ENCODE measurements at regions not wholly inside any gene's neighbourhood (a gene's known extent, or its start where the extent isn't known, plus 50 kb on each side); places are given as distances from the start of the nearest gene placed in this dataset.
"Not testable (repeated sequence)": the region's sequence is repeated elsewhere in the genome, so short reads cannot be mapped to it uniquely, and the experiment has no call there.

DNA sequence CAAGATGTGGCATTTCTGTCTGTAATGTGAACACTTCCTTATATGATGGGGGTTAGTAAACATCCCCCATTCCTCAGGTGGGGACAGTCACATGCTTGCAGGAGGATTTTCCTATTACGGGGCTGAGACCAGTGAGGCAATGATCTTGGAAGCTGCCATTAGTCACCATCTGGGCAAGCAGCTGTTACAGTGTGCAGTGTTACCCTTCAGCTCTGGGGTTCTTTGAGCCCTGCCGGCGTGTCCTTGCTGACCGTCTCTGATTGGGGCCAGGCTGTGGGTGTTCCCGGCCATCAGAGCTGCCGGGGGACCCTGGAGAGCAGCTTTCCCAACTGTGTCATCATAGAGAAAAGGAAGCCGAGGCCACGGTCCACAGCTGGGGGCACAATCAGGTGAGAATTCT is 126.8 kb upstream of the FAM20C start:
- in situ Hi-C loops (cut with MboI; ENCODE audit: low pct_unique_long_range_greater_than_20kb in 2 of 9, low sequenced_read_pairs in 9 of 9, unreplicated experiment in 9 of 9): no loop called here
- H3K27ac ChIP-seq: no peak overlapping the region
- peaks cover 17 to 27% of the 10 kb centered on the region in 2 donors for H3K4me1 ChIP-seq (replicated peaks in 1 of 2)
- no peak overlapping the region for H3K4me3 ChIP-seq
- 75 to 100% (median 93%) methylated on average over 1 to 3 of the region's 8 CpGs; no CpG with 5 or more reads in 7 of the 10 experiments for WGBS, 10 experiments
- peak in 4 of 8 experiments; percentile 2 to 21 (median 18) for ATAC-seq (replicated peaks in 6 of 8)

DNA sequence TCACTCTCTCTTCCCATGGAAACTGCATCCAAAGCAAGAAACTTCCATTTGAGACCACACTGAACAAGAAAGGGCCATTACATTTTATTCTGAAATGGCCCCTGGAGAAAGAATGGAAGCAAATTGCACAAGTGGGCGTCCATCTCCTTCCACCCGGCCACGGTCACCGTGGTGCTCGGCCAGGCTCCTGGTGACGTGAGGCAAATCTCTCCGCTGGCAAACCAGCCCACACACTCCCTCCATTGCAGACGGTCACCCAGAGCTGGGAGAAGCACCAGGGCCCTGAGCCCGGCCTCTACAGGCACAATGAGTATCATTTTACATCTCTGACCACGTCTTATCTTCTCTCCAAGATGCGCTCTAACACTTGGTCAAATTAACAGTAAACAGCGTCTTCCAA is 126.1 kb upstream of the FAM20C start:
- peaks cover 17 to 28% of the 10 kb centered on the region in 2 donors for H3K4me1 ChIP-seq (replicated peaks in 1 of 2)
- 60 to 97% (median 91%) methylated on average over 2 to 6 of the region's 12 CpGs; no CpG with 5 or more reads in 7 of the 10 experiments for WGBS, 10 experiments
- H3K27ac ChIP-seq: no peak overlapping the region
- ATAC-seq (replicated peaks in 6 of 8): no peak
- in situ Hi-C loops (cut with MboI; ENCODE audit: low pct_unique_long_range_greater_than_20kb in 2 of 9, low sequenced_read_pairs in 9 of 9, unreplicated experiment in 9 of 9): no loop called here
- no peak overlapping the region for H3K4me3 ChIP-seq

DNA sequence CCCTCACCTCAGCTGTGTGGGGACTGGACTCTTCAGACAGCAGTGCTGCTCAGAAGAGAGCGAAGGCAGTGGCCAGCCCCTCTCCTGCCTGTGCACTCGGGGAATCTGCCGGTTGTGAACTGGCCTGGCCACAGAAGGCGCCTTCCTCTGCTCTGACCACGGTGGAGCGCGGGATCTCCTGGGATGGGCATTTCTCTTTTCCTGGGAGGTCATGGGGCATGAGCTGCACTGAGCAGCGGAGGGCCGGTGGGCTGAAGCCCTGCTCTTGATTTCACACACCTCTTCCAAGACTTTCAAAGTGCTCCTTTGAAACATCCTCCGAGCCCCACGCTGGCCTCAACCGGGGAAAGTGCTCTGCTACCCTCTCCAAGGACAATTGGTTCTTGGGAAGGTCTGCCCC is 125.6 kb upstream of the FAM20C start:
- 82 to 100% (median 98%) methylated on average over 1 to 8 of the region's 12 CpGs; no CpG with 5 or more reads in 6 of the 10 experiments for WGBS, 10 experiments
- in situ Hi-C loops (cut with MboI; ENCODE audit: low pct_unique_long_range_greater_than_20kb in 2 of 9, low sequenced_read_pairs in 9 of 9, unreplicated experiment in 9 of 9): no loop called here
- peaks cover 17 to 29% of the 10 kb centered on the region in 2 donors for H3K4me1 ChIP-seq (replicated peaks in 1 of 2)
- no peak overlapping the region for H3K4me3 ChIP-seq
- no peak overlapping the region for H3K27ac ChIP-seq
- ATAC-seq (replicated peaks in 6 of 8): no peak

- in situ Hi-C loops (cut with MboI; ENCODE audit: low pct_unique_long_range_greater_than_20kb in 2 of 9, low sequenced_read_pairs in 9 of 9, unreplicated experiment in 9 of 9): no loop called here
- Histone ChIP-seq H3K4me1 (replicated peaks in 1 of 2) (peaks cover 17 to 34% of the 10 kb centered on the region in 2 donors), H3K4me3 (no peak overlapping the region), H3K27ac (no peak overlapping the region)
- WGBS, 10 experiments: 82 to 100% (median 96%) methylated on average over 1 to 7 of the region's 11 CpGs; no CpG with 5 or more reads in 6 of the 10 experiments
- no peak for ATAC-seq (replicated peaks in 6 of 8)
Measured at GRCh38 chr7:67661-68395, 124.5 kb upstream of the FAM20C start.

DNA sequence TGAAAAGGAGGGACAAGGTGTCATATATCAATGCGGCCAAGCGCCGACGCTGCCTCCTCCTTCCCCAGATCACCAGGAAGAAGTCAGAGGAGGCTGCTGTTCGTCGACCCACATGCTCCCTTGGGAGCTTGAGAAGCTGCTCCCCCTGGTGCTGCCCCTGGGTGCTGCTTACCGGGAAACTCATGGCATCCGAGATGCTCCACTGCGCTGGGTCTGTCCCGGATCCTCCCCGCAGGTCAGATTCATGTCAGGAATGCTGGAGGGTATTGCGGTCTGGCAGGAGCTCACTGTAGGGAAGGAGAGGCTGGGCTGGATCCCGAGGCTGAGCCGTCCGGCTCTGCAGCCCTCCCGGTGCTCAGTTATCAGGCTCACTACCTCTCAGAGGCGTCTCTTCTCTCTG is 123.7 kb upstream of the FAM20C start:
- peak in 3 of 8 experiments; percentile 5 to 61 (median 53) for ATAC-seq (replicated peaks in 6 of 8)
- Histone ChIP-seq H3K4me3 (no peak overlapping the region), H3K27ac (no peak overlapping the region), H3K4me1 (replicated peaks in 1 of 2) (peaks cover 17 to 31% of the 10 kb centered on the region in 2 donors)
- in situ Hi-C loops (cut with MboI; ENCODE audit: low pct_unique_long_range_greater_than_20kb in 2 of 9, low sequenced_read_pairs in 9 of 9, unreplicated experiment in 9 of 9): no loop called here
- WGBS, 10 experiments: 85 to 100% (median 96%) methylated on average over 3 to 7 of the region's 17 CpGs; no CpG with 5 or more reads in 6 of the 10 experiments

- in situ Hi-C loops (cut with MboI; ENCODE audit: low pct_unique_long_range_greater_than_20kb in 2 of 9, low sequenced_read_pairs in 9 of 9, unreplicated experiment in 9 of 9): not testable (repeated sequence)
- ATAC-seq (replicated peaks in 6 of 8): peak in 3 of 8 experiments; percentile 60 to 75 (median 61)
Measured at GRCh38 chr7:69052-69451, 123.3 kb upstream of the FAM20C start.

GRCh38 chr7:69499-70123 is 122.8 kb upstream of the FAM20C start:
- ATAC-seq (replicated peaks in 6 of 8): peak in 3 of 8 experiments; percentile 44 to 61 (median 59)
- H3K4me1 ChIP-seq (replicated peaks in 1 of 2): peaks cover 9 to 22% of the 10 kb centered on the region in 2 donors
- WGBS, 10 experiments: no CpG with 5 or more reads among the region's 11 CpGs
- H3K4me3 ChIP-seq; H3K27ac ChIP-seq; in situ Hi-C loops (cut with MboI; ENCODE audit: low pct_unique_long_range_greater_than_20kb in 2 of 9, low sequenced_read_pairs in 9 of 9, unreplicated experiment in 9 of 9): not testable (repeated sequence)

More at GRCh38 chr7:69052-69451, 123.3 kb upstream of the FAM20C start:
- WGBS, 10 experiments: no CpG with 5 or more reads among the region's 4 CpGs
- not testable (repeated sequence) for H3K27ac ChIP-seq, H3K4me3 ChIP-seq
- peaks cover 15 to 27% of the 10 kb centered on the region in 2 donors for H3K4me1 ChIP-seq (replicated peaks in 1 of 2)

GRCh38 chr7:70207-70606 is 122.2 kb upstream of the FAM20C start:
- H3K4me1 ChIP-seq (replicated peaks in 1 of 2): peaks cover 3 to 16% of the 10 kb centered on the region in 2 donors
- in situ Hi-C loops (cut with MboI; ENCODE audit: low pct_unique_long_range_greater_than_20kb in 2 of 9, low sequenced_read_pairs in 9 of 9, unreplicated experiment in 9 of 9); H3K4me3 ChIP-seq; H3K27ac ChIP-seq: not testable (repeated sequence)
- no CpG with 5 or more reads among the region's 4 CpGs for WGBS, 10 experiments
- ATAC-seq (replicated peaks in 6 of 8): peak in 3 of 8 experiments; percentile 16 to 32 (median 28)

GRCh38 chr7:70989-71388 is 121.4 kb upstream of the FAM20C start:
- ATAC-seq (replicated peaks in 6 of 8): peak in 7 of 8 experiments; percentile 3 to 85 (median 71)
- in situ Hi-C loops (cut with MboI; ENCODE audit: low pct_unique_long_range_greater_than_20kb in 2 of 9, low sequenced_read_pairs in 9 of 9, unreplicated experiment in 9 of 9); H3K4me3 ChIP-seq; H3K4me1 ChIP-seq (replicated peaks in 1 of 2); H3K27ac ChIP-seq: not testable (repeated sequence)
- no CpG with 5 or more reads among the region's 7 CpGs for WGBS, 10 experiments

- H3K4me3 ChIP-seq; in situ Hi-C loops (cut with MboI; ENCODE audit: low pct_unique_long_range_greater_than_20kb in 2 of 9, low sequenced_read_pairs in 9 of 9, unreplicated experiment in 9 of 9); H3K4me1 ChIP-seq (replicated peaks in 1 of 2); H3K27ac ChIP-seq: not testable (repeated sequence)
- WGBS, 10 experiments: no CpG with 5 or more reads among the region's 17 CpGs
- peak in 1 of 8 experiments; percentile 34 for ATAC-seq (replicated peaks in 6 of 8)
Measured at GRCh38 chr7:72266-73057, 119.9 kb upstream of the FAM20C start.

DNA sequence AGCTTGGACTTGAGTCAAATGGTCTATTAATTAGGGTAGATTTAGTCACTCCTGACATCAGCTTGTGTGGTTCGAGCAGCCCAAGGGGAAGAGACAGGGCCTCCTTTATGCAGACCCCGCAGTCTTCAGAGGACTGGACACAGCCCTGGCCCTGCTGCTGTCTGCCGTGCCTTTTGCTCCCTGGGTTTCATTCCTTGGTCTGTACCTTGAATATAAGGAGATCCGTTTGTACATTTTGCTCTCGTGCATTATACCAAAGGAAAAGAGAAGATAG is 119.4 kb upstream of the FAM20C start:
- H3K27ac ChIP-seq; H3K4me3 ChIP-seq; H3K4me1 ChIP-seq (replicated peaks in 1 of 2); in situ Hi-C loops (cut with MboI; ENCODE audit: low pct_unique_long_range_greater_than_20kb in 2 of 9, low sequenced_read_pairs in 9 of 9, unreplicated experiment in 9 of 9): not testable (repeated sequence)
- ATAC-seq (replicated peaks in 6 of 8): peak in 5 of 8 experiments; percentile 33 to 63 (median 49)
- no CpG with 5 or more reads among the region's 5 CpGs for WGBS, 10 experiments

GRCh38 chr7:74008-74540 is 118.3 kb upstream of the FAM20C start:
- H3K4me1 ChIP-seq (replicated peaks in 1 of 2); ATAC-seq (replicated peaks in 6 of 8); in situ Hi-C loops (cut with MboI; ENCODE audit: low pct_unique_long_range_greater_than_20kb in 2 of 9, low sequenced_read_pairs in 9 of 9, unreplicated experiment in 9 of 9); H3K4me3 ChIP-seq; H3K27ac ChIP-seq: not testable (repeated sequence)
- 20 to 80% methylated on average over 1 to 2 of the region's 4 CpGs; no CpG with 5 or more reads in 8 of the 10 experiments for WGBS, 10 experiments

GRCh38 chr7:75511-75910 is 116.9 kb upstream of the FAM20C start:
- 100% methylated on average over 1 of the region's 13 CpGs; no CpG with 5 or more reads in 9 of the 10 experiments for WGBS, 10 experiments

More at GRCh38 chr7:75511-75910, 116.9 kb upstream of the FAM20C start:
- in situ Hi-C loops (cut with MboI; ENCODE audit: low pct_unique_long_range_greater_than_20kb in 2 of 9, low sequenced_read_pairs in 9 of 9, unreplicated experiment in 9 of 9); ATAC-seq (replicated peaks in 6 of 8); H3K27ac ChIP-seq; H3K4me3 ChIP-seq: not testable (repeated sequence)
- H3K4me1 ChIP-seq (replicated peaks in 1 of 2): peaks cover 6 to 12% of the 10 kb centered on the region in 2 donors

All from motor neuron (in vitro differentiated cells).